T-helper 1 cell (primary cell): ENCODE measurements at regions not wholly inside any gene's neighbourhood (a gene's known extent, or its start where the extent isn't known, plus 50 kb on each side); places are given as distances from the start of the nearest gene placed in this dataset.
"Not testable (repeated sequence)": the region's sequence is repeated elsewhere in the genome, so short reads cannot be mapped to it uniquely, and the experiment has no call there.

Experiments used
- DNase-seq, 5 donors: peaks; one replicate each; pipeline ENCODE4 v3.0.0-alpha.2; 2012 to 2020

DNA sequence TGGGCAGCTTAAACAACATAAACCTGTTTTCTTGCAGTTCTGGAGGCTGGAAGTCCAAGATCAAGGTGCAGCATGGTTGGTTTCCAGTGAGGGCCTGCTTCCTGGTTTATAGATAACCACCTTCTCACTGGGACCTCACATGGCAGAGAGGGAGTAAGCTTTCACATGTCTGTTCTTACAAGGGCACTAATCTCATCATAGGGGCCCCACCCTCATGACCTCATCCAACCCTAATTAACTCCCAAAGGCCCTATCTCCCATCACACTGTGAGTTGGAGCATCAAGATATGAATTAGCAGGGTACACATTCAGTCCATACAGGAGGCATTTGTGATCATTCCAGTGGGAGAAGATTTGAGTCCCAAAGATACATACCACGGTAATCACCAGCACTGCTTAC is 50.5 kb upstream of the GRIN2A start:
- DNase-seq, result no peak

GRCh38 chr16:10239640-10240039 is 57.4 kb upstream of the GRIN2A start:
- DNase-seq, result no peak

DNA sequence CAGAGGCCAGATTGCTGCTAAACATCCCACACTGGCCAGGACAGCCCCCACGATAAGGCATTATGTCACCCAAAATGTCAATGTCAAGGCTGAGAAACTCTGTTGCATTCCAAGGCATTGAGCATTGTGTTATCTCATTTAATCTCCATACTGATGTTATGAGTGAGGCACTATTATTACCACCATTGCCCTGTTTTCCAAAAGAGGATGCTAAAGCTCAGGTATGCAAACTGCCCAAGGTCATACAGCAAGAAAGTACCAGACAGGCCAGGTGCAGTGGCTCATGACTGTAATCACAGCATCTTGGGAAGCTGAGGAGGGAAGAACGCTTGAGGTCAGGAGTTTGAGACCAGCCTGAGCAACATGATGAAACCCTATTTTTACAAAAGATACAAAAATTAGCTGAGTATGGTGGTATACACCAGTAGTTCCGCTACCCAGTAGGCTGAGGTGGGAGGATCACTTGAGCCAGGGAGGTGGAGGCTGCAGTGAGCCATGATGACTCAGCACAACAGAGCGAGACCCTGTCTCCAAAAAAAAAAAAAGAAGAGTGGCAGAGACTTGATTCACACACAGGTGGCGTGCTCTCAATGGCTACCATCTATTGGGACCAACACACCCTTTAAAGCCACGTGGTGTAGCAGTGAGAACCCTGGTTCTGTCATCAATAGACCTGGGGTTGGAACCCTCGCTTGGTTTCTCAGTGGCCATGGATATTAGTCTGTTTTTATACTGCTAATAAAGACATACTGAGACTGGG is 58.8 kb upstream of the GRIN2A start:
- no peak for DNase-seq

DNA sequence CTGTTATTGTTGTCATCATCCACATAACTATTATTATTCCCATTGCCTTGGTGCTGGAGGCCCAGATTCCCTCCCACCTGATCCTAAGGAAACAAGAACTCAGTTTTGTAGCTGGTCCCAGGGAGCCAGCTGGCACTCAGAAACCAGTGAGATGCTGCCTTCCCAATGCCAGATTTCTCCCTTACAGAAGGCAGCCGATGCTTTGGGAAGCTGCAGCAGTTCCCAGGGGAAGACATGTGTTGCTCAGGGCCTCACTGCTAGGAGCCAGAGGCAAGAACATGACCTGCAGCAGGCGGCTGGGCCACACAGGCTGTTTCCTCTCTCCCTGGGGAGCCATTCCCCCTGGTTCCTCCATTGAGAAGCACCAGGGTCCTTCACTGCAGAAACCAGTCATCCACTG is 59.9 kb upstream of the GRIN2A start:
- no peak for DNase-seq

- no peak for DNase-seq
Measured at GRCh38 chr16:10242916-10243315, 60.7 kb upstream of the GRIN2A start.

DNA sequence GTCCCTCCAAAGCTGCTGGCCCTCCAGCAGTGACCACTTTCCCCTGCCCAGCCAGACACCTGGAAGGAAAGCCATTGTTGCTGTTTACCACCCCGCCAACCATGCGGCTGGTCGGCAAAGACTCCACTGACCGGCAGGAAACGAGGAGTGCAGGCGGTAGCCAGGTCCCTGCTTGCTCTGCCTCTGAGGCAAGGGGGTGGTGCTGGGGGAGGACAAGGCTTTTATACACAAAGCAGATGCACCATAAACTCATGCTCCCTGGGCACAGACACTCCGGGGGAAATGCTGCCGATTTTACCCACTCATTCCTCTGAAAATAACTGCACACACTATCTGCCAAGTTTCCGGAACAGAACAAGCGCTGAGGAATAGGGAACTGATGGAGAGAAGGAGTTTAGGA is 62.8 kb upstream of the GRIN2A start:
- no peak for DNase-seq

DNA sequence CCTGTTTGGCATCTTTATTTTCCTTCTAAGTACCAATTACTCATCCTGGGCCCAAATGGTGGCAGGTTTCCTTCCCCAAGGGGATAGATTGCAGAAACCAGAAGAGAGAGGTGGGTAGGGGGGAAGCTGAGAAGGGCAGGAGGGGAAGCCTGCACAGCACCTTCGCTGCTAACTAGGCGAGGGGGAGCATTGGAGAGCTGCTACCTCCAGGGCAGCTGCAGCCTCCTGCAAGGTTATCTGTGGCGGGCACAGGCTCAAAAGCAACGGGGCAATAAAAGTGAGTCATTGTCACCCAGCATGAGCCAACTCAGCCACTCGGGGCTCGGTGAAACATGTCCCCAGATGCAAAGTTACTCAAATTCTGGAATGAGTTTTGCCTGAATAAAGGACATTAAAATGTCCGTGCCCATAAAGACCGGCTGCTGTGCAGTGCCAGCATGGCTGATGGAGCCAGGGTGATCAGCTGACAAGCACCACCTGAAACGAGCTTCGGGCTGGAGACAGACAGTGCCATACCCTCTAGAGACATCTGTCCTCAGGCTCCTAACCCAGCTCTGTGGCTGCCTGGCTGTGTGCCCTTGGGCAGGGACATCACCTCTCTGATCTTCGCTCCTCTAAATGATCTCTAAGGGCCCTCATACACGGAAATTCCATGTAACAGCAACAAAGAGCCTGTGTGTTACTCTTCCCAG is 68.1 kb upstream of the GRIN2A start:
- DNase-seq, result no peak

DNA sequence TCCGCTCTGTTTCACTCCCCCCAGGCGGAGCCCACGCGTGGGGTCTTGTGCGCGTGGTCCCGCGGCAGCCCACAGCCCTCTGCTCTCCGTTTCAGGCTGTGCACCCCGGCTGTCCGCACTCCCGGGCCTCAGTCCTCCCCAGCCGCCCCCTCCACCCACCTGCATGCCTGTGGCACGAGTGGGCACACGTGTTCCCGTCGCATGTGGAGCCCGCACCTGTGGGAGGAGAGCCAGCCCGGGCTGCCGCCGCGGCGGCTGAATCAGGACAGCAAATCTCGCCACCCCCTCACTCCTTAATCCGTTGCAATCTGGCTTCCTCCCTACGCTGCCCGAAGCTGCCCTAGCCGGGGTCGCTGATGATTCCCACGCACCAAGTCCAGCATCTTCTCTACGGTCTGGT is 69.9 kb upstream of the GRIN2A start:
- no peak for DNase-seq

- no peak for DNase-seq
Measured at GRCh38 chr16:10253409-10253808, 71.2 kb upstream of the GRIN2A start.

GRCh38 chr16:10255728-10256127 is 73.5 kb upstream of the GRIN2A start:
- DNase-seq, result no peak

DNA sequence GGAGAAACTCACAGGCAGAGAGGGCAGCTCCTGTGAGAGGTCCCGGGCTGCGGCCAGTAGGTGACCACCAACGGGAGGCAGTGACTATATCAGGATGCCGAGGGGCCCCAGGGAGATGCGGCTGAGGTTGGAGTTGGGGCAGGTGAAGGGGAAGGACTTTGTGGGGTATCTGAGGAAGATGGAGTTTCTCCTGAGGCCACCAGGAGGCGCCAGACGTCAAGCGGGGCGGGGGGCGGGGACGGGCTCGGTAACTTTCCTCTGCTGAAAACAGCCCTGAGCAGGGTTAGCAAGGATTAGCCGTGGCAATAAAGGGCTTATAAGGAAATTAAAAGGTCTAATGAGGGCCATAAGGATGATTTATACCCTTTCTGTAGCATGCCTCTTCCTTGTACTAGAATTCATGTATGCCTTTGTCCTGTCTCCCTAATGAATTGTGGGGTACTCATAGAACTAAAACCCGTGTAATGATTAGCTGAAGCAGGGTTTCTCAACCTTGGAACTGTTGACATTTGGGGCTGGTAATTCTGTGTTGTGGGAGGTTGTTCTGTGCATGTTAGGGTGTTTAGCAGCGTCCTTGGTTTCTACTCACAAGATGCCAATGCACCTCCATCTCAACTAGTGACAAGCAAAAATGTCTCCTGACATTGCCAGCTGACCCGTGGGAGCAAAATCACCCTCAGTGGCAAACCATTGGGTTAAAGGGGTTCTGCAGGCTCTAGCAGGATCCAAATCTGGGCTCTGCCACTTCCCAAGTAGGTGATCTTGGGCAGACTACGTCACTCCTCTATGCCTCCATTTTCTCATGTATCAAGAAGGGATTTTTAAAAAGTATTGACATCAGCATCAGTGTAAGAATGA is 74.8 kb upstream of the GRIN2A start:
- peak in 4 of 5 donors; percentile 19 to 50 (median 20) for DNase-seq

GRCh38 chr16:10257642-10258251 is 75.5 kb upstream of the GRIN2A start:
- not testable (repeated sequence) for DNase-seq

DNA sequence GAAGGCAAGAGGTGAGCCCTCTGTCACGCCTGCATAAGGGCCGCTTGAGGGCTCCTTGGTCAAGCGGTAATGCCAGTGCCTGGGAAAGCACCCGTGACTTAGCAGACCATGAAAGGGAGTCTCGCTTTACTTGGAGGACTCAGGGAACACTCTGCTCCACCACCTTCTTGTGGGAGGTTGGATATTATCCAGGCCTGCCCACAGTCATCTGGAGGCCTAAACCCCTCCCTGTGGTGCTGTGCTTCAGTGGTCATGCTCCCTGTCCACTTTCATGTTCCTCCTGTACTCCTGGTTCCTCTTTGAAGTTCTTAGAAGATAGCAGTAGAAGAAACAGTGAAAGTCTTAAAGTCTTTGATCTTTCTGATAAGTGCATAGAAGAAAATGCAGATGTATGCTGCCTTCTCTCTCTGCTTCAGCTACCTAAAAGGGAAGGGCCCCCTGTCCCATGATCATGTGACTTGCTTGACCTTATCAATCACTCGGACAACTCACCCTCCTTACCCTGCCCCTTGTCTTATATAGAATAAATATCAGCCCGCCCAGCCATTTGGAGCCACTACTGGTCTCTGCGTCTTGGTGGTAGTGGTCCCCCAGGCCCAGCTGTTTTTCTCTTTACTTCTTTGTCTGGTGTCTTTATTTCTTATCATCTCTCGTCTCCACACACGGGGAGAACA is 76.8 kb upstream of the GRIN2A start:
- not testable (repeated sequence) for DNase-seq

- no peak for DNase-seq
Measured at GRCh38 chr16:10261077-10261476, 78.8 kb upstream of the GRIN2A start.

GRCh38 chr16:10261526-10261925 is 79.3 kb upstream of the GRIN2A start:
- not testable (repeated sequence) for DNase-seq

DNA sequence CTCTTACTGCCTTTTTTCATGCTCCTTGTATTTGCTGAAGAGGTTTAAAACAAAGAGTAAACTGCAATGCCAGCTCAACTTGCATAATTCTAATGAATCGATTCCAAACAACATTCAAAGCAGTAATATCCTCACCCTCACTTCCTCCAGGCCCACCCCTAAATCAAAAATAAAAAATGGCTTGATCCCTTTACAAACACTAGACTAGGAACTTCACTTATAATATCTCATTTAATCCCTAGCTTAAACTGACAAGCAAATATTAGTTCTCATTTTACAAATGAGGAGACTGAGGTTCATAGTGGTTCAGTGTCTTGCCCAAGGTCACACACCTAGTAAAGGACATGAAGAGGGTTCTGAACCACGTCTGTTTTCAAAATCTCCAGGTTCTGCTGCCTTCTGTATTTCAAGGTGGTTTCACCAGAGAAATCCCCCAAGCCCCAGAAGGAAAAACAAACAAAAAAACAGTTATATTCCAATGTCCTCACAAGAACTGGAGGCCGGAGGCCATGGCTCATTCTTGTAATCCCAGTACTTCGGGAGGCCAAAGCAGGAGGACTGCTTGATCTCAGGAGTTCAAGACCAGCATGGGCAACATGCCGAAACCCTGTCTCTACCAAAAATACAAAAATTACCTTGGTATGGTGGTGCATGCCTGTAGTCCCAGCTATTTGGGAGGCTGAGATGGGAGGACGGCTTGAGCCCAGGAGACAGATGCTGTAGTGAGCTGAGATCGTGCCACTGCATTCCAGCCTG is 80.3 kb upstream of the GRIN2A start:
- DNase-seq, result no peak

DNA sequence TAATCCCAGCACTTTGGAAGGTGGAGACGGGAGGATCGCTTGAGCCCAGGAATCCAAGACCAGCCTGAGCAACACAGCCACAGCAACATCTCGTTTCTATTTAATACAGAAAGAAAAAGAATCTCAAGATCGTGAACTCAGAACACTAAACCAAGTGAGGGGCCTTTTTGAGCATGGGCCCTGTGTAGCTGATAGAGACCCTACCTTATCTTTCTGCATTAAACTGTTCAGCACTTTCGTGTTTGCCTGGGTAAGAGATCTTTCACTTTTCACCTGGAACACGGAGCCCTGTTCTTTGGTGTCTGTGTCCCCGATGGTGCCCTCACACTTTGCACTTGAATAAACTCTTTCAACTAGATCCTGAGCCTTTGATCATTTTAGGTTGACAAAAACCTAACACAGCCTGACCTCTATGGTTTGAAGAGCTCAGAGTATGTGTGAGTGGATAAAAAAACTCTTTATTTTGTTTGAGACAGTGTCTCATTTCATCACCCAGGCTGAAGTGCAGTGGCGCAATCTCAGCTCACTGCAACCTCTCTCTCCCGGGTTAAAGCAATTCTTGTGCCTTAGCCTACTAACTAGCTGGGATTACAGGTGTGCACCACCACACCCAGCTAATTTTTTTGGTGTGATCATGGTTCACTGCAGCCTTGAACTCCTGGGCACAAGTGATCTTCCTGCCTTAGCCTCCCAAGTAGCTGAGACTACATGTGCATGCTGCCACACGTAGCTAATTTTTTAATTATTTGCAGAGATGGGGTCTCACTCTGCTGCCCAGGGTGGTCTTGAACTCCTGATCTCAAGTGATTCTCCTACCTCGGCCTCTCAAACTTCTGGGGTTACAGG is 83.8 kb upstream of the GRIN2A start:
- no peak for DNase-seq

DNA sequence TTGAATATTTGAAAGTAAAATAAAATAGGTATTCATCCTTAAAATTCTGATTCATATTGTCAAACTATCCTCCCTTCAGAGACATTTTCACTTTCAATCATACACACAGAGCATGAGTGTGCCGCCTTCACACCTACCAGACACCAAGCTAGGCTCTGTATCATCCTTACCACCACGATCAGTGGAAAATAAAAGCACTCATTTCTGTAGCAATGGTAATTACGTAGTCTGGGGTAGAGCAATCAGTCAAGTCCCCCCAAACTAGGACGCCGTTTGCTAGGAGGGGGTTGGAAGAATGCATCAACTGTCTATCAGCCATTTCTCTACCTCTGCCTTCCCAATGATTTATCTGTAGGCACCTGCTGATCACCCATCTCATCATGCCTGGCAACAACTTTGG is 84.6 kb upstream of the GRIN2A start:
- peak in 1 of 5 donors; percentile 76 for DNase-seq

- DNase-seq, result no peak
Measured at GRCh38 chr16:10269632-10270031, 87.4 kb upstream of the GRIN2A start.

- not testable (repeated sequence) for DNase-seq
Measured at GRCh38 chr16:10272250-10272854, 90.1 kb upstream of the GRIN2A start.
